H1 (cell line): ENCODE measurements at regions not wholly inside any gene's neighbourhood (a gene's known extent, or its start where the extent isn't known, plus 50 kb on each side); places are given as distances from the start of the nearest gene placed in this dataset.

Source experiments
- ATF2 ChIP-seq: IDR thresholded peaks from 2 replicates; pipeline ENCODE4 v1.6.1; 2012; ENCODE audit warnings: low read length, inconsistent platforms
- CEBPB ChIP-seq: IDR thresholded peaks from 2 replicates; pipeline ENCODE4 v1.6.1; 2012; ENCODE audit warnings: low read depth, low read length
- CTCF ChIP-seq, 3 experiments: IDR thresholded peaks; 1 replicate in 2 of 3; 2 replicates in 1 of 3; pipeline versions ENCODE4 v1.5.1 to v1.6.1; 2011; ENCODE audit warnings: low read length in 3 of 3, mild to moderate bottlenecking in 3 of 3, inconsistent platforms in 2 of 3, low read depth in 1 of 3, moderate library complexity in 1 of 3; ENCODE audit not compliant: insufficient read depth in 1 of 3; ENCODE audit errors: control extremely low read depth in 1 of 3
- E2F6 ChIP-seq: IDR thresholded peaks from 2 replicates; pipeline ENCODE4 v1.6.1; 2012; ENCODE audit warnings: inconsistent platforms
- EGR1 ChIP-seq: IDR thresholded peaks from 2 replicates; pipeline ENCODE4 v1.6.1; 2011; ENCODE audit warnings: low read depth, low read length, borderline replicate concordance
- FOSL1 ChIP-seq: IDR thresholded peaks from 2 replicates; pipeline ENCODE4 v1.6.1; 2011; ENCODE audit warnings: mild to moderate bottlenecking, low read depth, low read length, moderate library complexity; ENCODE audit not compliant: insufficient read depth
- JUND ChIP-seq: IDR thresholded peaks from 2 replicates; pipeline ENCODE4 v1.6.1; 2011; ENCODE audit warnings: mild to moderate bottlenecking, improper control_type of control experiment, low read length
- POLR2A ChIP-seq, 2 experiments: IDR thresholded peaks; 1 replicate in 1 of 2; 2 replicates in 1 of 2; pipeline ENCODE4 v1.6.1; 2011; ENCODE audit warnings: low read depth in 2 of 2, low read length in 2 of 2, mild to moderate bottlenecking in 2 of 2; ENCODE audit errors: control extremely low read depth in 1 of 2
- SRF ChIP-seq: IDR thresholded peaks from 2 replicates; pipeline ENCODE4 v1.6.1; 2011; ENCODE audit warnings: mild to moderate bottlenecking, low read depth, low read length, moderate library complexity
- USF2 ChIP-seq: IDR thresholded peaks from 2 replicates; pipeline ENCODE4 v1.6.1; 2011; ENCODE audit warnings: low read length, improper control_type of control experiment
- ZNF274 ChIP-seq: IDR thresholded peaks from 2 replicates; pipeline ENCODE4 v1.7.0; 2012; ENCODE audit warnings: low read length, borderline replicate concordance; ENCODE audit errors: extremely low read depth

- TF ChIP-seq ZNF274 (no peak), SRF (no peak), ATF2 (no peak), CTCF (IDR thresholded peaks at IDR 0.05; ENCODE audit: control extremely low read depth in 1 of 3, insufficient read depth in 1 of 3, low read depth in 1 of 3, low read length in 3 of 3) (no peak), JUND (no peak), E2F6 (no peak), FOSL1 (no peak), POLR2A (IDR thresholded peaks at IDR 0.05; ENCODE audit: control extremely low read depth in 1 of 2, low read depth in 2 of 2, low read length in 2 of 2) (no peak), CEBPB (no peak), EGR1 (no peak), USF2 (no peak)
Observed at GRCh38 chr7:132055336-132056120, 499.1 kb upstream of the PODXL start.
